CD4-positive, alpha-beta T cell treated with Interleukin-15 for 4 hours (primary cell): ENCODE measurements at regions not wholly inside any gene's neighbourhood (a gene's known extent, or its start where the extent isn't known, plus 50 kb on each side); places are given as distances from the start of the nearest gene placed in this dataset.

ENCODE experiments used
- DNase-seq: peaks from one replicate; pipeline ENCODE4 v3.0.0-alpha.2; 2020; ENCODE audit warnings: low spot score

DNA sequence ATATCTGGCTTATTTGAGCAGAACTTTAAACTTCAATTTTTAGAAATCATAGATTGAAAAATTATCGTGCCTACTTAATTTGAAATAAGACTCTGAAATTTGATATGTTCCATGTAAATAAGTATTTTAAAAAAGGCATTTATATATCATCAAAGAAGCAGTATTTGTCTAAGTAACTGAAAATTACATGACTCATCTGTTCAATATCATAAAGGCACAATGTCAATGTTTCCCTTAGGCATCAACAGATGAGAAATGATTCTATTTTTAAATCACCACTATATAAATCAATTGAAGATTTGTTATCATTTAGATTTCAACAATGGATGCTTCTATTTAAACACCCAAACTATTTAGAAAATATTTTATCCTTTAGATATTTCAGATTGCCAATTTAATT lies 142.9 kb upstream of the POU5F2 start:
- no peak for DNase-seq

- no peak for DNase-seq
Observed at GRCh38 chr5:93883459-93883858, 142.1 kb upstream of the POU5F2 start.

DNA sequence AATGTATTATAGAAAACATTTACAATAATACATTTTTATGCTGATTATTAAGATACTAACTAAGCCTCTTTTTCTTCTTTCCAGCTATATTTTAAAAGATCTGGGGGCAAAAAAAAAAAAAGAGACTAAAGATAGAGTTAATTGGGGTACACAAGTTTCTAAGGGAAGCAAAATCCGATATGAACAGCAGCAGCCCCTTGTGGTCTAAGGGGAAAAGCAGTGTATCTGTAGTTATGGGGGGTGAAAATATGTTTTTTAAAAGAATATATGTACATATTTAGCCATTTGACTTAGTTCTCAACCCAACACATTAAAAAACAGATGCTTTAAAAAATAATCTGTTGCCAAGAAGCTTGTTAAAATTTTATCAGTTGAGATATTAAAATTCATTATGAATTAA lies 134.3 kb upstream of the POU5F2 start:
- DNase-seq: no peak

DNA sequence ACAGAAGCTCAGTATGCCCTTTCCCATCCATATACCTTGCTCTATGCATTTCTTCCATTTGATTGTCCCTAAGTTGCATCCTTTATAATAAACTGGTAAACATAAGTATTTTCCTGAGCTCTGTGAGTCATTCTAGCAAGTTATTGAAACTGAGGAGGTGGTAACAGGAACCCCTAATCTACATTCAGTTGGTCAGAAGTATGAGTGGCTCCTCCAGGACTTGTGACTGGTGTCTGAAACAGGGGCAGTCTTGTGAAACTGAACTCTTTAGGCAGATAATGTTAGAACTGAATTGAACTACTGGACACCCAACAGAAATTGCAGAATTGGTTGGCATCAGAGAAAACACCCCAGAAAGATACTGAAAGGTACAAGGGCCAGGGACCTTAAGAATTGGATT lies 133.1 kb upstream of the POU5F2 start:
- no peak for DNase-seq

- DNase-seq: no peak
Observed at GRCh38 chr5:93874080-93874479, 132.7 kb upstream of the POU5F2 start.

- DNase-seq: no peak
Observed at GRCh38 chr5:93873211-93873736, 131.9 kb upstream of the POU5F2 start.

DNA sequence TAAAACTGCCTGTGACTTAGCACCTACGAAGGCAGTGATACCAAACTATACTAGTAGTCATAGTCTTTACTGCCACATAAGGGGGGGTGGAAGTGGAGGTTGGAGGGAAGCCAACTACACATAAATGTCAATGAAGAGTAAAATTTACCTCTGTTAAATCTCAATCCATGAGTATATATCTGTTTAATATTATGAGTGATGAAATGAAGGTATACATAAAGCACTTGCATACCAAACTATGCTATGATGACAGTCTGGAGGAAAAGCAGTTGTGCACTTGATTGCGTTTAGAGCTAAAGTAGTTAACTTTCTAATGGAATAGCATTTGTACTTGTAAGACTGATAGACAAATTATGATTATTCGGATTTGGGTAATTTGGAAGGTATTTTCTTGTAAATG lies 129.2 kb upstream of the POU5F2 start:
- no peak for DNase-seq

DNA sequence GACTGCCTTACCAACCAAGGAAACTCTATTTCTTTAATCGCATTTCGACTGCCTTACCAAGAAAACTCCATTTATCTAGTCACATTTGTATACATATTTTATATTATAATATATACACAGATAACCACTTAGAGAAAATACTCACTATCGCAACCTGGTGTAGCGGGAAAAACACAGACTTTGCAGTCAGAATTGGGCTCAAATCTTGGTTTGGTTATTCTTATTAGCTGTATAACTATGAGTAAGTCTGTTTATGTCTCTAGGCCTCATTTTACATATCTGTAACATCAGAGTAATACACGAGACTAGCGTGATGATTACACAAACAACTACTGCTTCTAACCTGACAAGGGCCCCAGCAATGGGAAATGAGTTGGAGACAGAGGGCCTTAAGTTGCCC lies 127.5 kb upstream of the POU5F2 start:
- DNase-seq: no peak

GRCh38 chr5:93850311-93850710 lies 108.9 kb upstream of the POU5F2 start:
- no peak for DNase-seq

- DNase-seq: no peak
Observed at GRCh38 chr5:93845376-93845775, 104.0 kb upstream of the POU5F2 start.

- no peak for DNase-seq
Observed at GRCh38 chr5:93831449-93831848, 90.0 kb upstream of the POU5F2 start.

DNA sequence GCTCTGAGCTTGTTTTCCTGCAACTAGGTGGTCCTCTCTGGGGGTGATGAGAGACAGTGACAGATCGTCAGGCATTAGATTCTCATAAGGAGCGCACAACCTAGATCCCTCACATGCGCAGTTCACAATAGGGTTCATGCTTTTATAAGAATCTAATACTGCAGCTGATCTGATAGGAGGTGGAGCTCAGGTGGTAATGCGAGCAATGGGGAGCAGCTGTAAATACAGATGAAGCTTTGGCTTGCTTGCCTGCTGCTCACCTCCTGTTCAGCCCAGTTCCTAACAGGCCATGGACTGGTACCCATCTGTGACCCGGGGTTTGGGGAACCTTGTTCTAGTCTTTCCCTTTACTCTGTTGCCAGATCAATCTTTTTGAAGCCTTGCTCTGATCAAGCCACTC lies 89.5 kb upstream of the POU5F2 start:
- DNase-seq: no peak

DNA sequence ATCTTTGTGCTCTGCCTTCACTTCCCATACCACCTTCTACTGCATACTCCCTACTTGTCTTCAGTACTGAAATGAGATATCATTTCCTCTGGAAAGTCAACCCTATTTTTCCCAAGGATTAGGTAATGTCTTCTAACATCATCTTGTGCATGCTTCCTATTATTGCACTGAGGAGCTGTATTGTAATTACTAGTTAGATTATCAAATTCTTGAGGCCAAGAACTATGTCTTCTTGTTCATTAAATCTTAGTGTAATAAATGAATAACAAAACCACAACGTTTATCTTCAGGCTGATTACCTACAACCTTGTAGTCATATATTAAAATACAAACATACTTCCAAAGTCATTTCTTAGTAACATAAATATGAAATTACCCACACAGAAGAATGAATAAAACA lies 87.9 kb upstream of the POU5F2 start:
- no peak for DNase-seq

DNA sequence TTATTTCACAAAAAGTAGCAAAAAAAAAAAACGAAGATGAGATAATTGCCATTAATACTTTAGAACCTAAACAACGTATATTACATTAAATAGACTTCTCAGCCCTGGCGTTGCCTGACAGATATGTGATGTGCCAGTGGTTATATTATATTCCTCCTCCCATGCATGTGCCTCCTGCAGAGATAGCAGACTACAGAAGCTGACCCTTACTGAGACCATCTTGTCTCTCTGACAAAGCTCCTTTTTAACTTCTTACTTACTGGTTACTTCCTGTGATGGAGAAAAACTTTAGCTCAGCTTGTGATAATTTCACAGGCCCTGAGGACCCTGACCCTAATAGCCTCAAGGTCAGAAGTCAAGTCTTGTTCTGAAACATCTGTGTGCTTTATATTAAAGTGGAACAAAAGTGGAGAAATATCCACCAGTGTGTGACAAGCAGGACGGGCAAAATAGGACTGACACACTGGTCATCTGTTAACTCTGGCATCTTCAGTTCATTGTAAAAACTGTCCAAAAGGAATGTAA lies 80.6 kb upstream of the POU5F2 start:
- DNase-seq: no peak

DNA sequence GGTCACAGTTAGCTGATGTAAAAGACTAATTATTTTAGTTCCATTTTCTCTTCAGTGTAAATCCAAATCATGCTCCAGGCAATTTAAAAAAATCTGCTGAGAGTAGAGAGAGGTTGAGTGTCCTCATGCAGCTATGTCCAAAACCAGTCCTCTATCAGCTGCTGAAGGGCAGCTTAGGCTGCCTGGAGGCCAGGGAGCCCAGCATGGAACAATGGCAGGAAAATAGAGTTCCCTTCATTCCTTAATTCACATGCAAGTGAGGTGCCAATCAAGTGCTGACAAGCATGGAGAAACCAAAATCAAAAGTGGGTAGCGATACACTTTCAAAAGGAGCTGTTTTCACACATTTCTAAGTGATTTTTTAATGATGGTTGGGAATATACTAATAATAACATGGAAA lies 78.3 kb upstream of the POU5F2 start:
- DNase-seq: no peak

DNA sequence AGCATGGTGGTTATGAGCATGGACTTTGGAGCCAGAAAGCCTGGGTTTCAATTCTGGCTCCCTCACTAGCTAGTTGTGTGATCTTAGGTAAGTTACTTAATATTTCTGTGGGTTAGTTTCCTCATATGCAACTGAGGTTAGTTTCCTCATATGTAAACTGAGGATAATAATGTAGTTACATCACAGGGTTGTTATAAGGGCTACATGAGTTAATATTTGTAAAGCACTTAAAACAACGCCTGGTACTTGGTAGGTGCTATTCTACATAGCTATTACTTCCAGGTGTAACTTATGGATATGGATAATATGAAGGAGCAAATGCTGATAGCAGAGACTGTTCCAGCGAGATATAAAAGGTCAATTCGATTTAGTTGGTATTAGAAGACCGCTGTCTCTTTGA lies 69.4 kb upstream of the POU5F2 start:
- DNase-seq: no peak

GRCh38 chr5:93809430-93809829 lies 68.0 kb upstream of the POU5F2 start:
- no peak for DNase-seq

DNA sequence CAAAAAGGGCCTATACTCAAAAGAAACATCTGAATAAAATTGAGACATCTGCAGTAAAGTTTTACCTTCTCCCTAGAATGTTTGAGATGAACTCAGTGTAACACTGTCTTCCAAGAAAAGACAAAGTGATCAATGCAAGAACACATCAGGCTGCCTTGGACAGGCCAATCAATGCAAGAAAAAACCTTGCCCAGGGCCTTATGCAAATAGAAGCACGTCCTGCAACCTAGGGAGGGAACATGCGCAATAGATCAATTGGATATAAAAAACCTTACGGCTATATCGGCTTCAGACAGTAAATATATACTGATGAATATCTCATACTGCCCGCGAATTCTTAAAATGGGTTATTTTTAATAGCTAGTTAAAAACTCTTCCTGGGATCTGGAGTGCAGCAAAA lies 66.4 kb upstream of the POU5F2 start:
- no peak for DNase-seq

GRCh38 chr5:93805616-93806379 lies 64.4 kb upstream of the POU5F2 start:
- no peak for DNase-seq

GRCh38 chr5:93800988-93801811 lies 59.8 kb upstream of the POU5F2 start:
- peak; percentile 52 for DNase-seq

- no peak for DNase-seq
Observed at GRCh38 chr5:93794954-93795353, 53.6 kb upstream of the POU5F2 start.

DNA sequence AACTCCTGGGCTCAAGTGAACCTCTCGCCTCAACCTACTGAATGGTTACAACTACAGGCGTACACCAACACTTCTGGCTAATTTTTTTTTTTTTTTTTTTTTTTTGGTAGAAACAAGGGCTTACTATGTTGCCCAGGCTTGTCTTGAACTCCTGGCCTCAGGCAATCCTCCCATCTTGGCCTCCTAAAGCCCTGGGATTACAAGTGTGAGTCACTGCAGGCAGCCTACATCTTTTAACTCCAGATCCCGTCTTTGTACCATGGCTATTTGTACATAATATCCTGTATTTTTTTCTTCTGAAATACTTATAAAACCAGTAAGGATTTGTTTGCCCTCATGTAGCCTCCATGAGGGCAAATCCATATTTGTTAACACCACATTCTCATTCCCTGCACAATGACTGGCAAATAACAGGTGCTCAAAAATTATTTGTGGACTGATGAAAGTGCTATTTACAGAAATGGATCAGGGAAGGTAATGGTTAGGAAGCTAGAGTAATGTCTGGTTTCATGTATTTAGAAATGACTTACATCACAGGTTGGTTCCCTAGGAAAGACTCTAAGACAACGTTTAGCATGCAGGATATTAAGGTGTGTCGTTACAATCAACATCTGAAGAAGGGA lies 51.9 kb upstream of the POU5F2 start:
- no peak for DNase-seq

GRCh38 chr5:93791518-93791972 lies 50.1 kb upstream of the POU5F2 start:
- no peak for DNase-seq
